ENCODE measurements at regions not wholly inside any gene's neighbourhood (a gene's known extent, or its start where the extent isn't known, plus 50 kb on each side); places are given as distances from the start of the nearest gene placed in this dataset.

DNA sequence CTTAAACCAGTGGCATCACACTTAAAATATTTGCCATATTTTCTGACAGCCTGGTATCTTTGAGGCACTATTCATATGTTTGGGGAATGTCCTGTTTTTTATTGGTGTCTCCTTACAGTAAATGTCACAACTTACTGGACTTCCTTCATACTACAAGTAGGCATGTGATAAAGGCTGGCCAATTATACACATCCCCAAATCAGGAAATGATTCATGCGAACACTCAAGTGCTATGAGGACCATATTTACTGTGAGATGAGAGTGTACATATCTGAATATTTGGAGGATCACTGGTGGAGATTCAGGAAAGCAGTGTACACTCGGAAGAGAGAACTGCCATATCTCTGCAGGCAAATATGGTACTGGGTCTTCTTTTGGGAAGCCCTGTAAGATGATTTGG is 913.8 kb upstream of the CHORDC1 start:
- TF ChIP-seq, protein P1, sequence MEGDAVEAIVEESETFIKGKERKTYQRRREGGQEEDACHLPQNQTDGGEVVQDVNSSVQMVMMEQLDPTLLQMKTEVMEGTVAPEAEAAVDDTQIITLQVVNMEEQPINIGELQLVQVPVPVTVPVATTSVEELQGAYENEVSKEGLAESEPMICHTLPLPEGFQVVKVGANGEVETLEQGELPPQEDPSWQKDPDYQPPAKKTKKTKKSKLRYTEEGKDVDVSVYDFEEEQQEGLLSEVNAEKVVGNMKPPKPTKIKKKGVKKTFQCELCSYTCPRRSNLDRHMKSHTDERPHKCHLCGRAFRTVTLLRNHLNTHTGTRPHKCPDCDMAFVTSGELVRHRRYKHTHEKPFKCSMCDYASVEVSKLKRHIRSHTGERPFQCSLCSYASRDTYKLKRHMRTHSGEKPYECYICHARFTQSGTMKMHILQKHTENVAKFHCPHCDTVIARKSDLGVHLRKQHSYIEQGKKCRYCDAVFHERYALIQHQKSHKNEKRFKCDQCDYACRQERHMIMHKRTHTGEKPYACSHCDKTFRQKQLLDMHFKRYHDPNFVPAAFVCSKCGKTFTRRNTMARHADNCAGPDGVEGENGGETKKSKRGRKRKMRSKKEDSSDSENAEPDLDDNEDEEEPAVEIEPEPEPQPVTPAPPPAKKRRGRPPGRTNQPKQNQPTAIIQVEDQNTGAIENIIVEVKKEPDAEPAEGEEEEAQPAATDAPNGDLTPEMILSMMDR (IDR thresholded peaks at IDR 0.05) = no peak
- TF ChIP-seq POLR2A (IDR thresholded peaks at IDR 0.05) = no peak
